ENCODE measurements at regions not wholly inside any gene's neighbourhood (a gene's known extent, or its start where the extent isn't known, plus 50 kb on each side); places are given as distances from the start of the nearest gene placed in this dataset.

DNA sequence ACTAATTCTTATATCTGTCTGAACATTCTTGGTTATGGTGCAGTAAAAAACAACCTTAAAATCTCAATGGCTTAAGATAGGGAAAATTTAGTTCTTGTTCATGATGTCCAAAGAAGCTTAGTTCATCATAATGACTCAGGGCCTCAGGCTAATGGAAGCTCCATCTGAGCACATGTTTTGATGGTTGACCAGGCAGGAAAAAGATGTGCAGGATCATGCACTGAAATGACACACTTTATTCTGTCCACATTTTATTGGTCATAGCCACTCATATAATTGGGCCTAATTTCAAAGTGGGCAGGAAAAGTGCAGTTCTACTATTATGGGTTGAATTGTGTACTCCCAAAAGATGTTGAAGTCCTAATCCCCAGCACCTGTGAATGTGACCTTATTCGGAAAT, 198.2 kb downstream of the CENPF start:
- Histone ChIP-seq H3K9ac (no peak overlapping the region), H3K9me3 (no peaks in the 10 kb centered on the region), H3K27me3 (ENCODE audit: insufficient read depth) (no peaks in the 10 kb centered on the region), H2AFZ (ENCODE audit: low read depth) (no peak overlapping the region), H3K27ac (ENCODE audit: low read depth in 2 of 2, low read length in 1 of 2) (no peak overlapping the region), H3K79me2 (ENCODE audit: insufficient read depth) (no peaks in the 10 kb centered on the region), H3K9me2 (no peaks in the 10 kb centered on the region), H3K4me3 (ENCODE audit: low read depth in 2 of 2, low read length in 1 of 2) (no peak overlapping the region), H4K20me1 (ENCODE audit: insufficient read depth) (no peaks in the 10 kb centered on the region), H3K4me1 (ENCODE audit: control insufficient read depth in 1 of 2, insufficient read depth in 2 of 2, low read depth in 1 of 2, low read length in 1 of 2) (no peaks in the 10 kb centered on the region), H3K36me3 (replicated peaks in 1 of 2; ENCODE audit: control insufficient read depth in 1 of 2, insufficient read depth in 2 of 2, low read length in 1 of 2) (no peaks in the 10 kb centered on the region), H3K4me2 (no peak overlapping the region), H3F3A (replicated peaks; ENCODE audit: insufficient read depth) (no peaks in the 10 kb centered on the region)
- ChIA-PET CTCF (interaction anchor here (1.1 kb wide), 1 partner anchor 120 kb away, joined by 3 read pairs; no protein-coding TSS in a partner anchor), POLR2A (no interaction called here)
- DNase-seq, result no peak
- TF ChIP-seq FOXM1 (IDR thresholded peaks at IDR 0.05; ENCODE audit: low read depth) (no peak), EZH2phosphoT487 (IDR thresholded peaks at IDR 0.05; ENCODE audit: borderline replicate concordance, low read depth) (no peak), SMC3 (IDR thresholded peaks at IDR 0.05; ENCODE audit: low read depth, low read length) (no peak)
- TF ChIP-seq, protein P1, sequence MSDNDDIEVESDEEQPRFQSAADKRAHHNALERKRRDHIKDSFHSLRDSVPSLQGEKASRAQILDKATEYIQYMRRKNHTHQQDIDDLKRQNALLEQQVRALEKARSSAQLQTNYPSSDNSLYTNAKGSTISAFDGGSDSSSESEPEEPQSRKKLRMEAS (IDR thresholded peaks at IDR 0.05; ENCODE audit: low read depth), result no peak
- TF ChIP-seq, protein P2, sequence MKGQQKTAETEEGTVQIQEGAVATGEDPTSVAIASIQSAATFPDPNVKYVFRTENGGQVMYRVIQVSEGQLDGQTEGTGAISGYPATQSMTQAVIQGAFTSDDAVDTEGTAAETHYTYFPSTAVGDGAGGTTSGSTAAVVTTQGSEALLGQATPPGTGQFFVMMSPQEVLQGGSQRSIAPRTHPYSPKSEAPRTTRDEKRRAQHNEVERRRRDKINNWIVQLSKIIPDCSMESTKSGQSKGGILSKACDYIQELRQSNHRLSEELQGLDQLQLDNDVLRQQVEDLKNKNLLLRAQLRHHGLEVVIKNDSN (IDR thresholded peaks at IDR 0.05; ENCODE audit: borderline replicate concordance, low read depth), result no peak
- 5% methylated on average over 1 of the region's 1 CpG for WGBS (ENCODE audit: low lambda C conversion rate)

DNA sequence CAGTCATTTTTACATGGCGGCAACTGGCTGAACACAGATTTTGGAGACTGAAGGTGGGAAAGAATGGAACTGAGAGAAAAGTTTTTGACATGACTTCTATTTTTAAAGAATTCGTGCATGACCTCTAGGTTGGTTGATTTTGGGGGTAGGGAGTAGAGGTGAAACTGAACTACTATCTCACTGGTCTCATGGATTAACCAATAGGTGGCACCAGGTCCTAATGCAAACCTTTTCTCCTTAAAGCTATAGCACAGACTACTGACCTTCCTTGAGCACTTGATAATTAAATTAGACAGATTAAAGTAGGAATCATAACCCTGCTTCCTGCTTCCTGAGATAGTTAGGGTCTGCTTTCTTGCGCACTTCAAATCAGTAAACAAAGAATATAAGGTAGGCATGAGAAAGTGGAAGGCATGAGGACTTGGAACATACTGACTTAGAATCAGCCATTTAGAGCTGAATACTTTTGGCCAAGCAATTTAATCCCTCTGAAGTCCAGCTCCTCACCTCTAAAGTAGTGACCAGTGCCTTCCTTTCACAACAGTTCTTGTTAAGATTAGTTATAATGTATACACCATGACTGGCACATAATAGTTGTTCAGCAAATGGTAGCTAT, 206.0 kb downstream of the CENPF start:
- Histone ChIP-seq H3K79me2 (ENCODE audit: insufficient read depth) (no peaks in the 10 kb centered on the region), H3K4me2 (no peak overlapping the region), H3K27me3 (ENCODE audit: insufficient read depth) (no peaks in the 10 kb centered on the region), H3F3A (replicated peaks; ENCODE audit: insufficient read depth) (no peaks in the 10 kb centered on the region), H3K36me3 (replicated peaks in 1 of 2; ENCODE audit: control insufficient read depth in 1 of 2, insufficient read depth in 2 of 2, low read length in 1 of 2) (no peaks in the 10 kb centered on the region), H3K9me2 (no peaks in the 10 kb centered on the region), H3K4me1 (ENCODE audit: control insufficient read depth in 1 of 2, insufficient read depth in 2 of 2, low read depth in 1 of 2, low read length in 1 of 2) (no peaks in the 10 kb centered on the region), H3K9ac (no peak overlapping the region), H3K27ac (ENCODE audit: low read depth in 2 of 2, low read length in 1 of 2) (no peak overlapping the region), H3K9me3 (no peaks in the 10 kb centered on the region), H4K20me1 (ENCODE audit: insufficient read depth) (no peaks in the 10 kb centered on the region), H3K4me3 (ENCODE audit: low read depth in 2 of 2, low read length in 1 of 2) (no peak overlapping the region), H2AFZ (ENCODE audit: low read depth) (no peak overlapping the region)
- ChIA-PET POLR2A (no interaction called here), CTCF (interaction anchor here (0.7 kb wide), 1 partner anchor 336 kb away, joined by 4 read pairs; no protein-coding TSS in a partner anchor)
- 55% methylated on average over 3 of the region's 3 CpGs for WGBS (ENCODE audit: low lambda C conversion rate)
- no peak for DNase-seq
- no peak for TF ChIP-seq MXI1 (IDR thresholded peaks at IDR 0.05; ENCODE audit: low read depth, low read length)
- peak; percentile 57 for TF ChIP-seq RAD21 (IDR thresholded peaks at IDR 0.05; ENCODE audit: low read length)
- TF ChIP-seq, protein P3, sequence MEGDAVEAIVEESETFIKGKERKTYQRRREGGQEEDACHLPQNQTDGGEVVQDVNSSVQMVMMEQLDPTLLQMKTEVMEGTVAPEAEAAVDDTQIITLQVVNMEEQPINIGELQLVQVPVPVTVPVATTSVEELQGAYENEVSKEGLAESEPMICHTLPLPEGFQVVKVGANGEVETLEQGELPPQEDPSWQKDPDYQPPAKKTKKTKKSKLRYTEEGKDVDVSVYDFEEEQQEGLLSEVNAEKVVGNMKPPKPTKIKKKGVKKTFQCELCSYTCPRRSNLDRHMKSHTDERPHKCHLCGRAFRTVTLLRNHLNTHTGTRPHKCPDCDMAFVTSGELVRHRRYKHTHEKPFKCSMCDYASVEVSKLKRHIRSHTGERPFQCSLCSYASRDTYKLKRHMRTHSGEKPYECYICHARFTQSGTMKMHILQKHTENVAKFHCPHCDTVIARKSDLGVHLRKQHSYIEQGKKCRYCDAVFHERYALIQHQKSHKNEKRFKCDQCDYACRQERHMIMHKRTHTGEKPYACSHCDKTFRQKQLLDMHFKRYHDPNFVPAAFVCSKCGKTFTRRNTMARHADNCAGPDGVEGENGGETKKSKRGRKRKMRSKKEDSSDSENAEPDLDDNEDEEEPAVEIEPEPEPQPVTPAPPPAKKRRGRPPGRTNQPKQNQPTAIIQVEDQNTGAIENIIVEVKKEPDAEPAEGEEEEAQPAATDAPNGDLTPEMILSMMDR (IDR thresholded peaks at IDR 0.05), result peak; percentile 57
- TF ChIP-seq, protein P4, sequence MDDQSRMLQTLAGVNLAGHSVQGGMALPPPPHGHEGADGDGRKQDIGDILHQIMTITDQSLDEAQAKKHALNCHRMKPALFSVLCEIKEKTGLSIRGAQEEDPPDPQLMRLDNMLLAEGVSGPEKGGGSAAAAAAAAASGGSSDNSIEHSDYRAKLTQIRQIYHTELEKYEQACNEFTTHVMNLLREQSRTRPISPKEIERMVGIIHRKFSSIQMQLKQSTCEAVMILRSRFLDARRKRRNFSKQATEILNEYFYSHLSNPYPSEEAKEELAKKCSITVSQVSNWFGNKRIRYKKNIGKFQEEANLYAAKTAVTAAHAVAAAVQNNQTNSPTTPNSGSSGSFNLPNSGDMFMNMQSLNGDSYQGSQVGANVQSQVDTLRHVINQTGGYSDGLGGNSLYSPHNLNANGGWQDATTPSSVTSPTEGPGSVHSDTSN (IDR thresholded peaks at IDR 0.05), result no peak
- TF ChIP-seq SMC3 (IDR thresholded peaks at IDR 0.05; ENCODE audit: low read depth, low read length), result peak; percentile 38
- no peak for TF ChIP-seq NRF1 (IDR thresholded peaks at IDR 0.05; ENCODE audit: low read depth, low read length)

All from SK-N-SH (cell line).